LNCaP clone FGC (cell line): ENCODE measurements at regions not wholly inside any gene's neighbourhood (a gene's known extent, or its start where the extent isn't known, plus 50 kb on each side); places are given as distances from the start of the nearest gene placed in this dataset.
"Not testable (repeated sequence)": the region's sequence is repeated elsewhere in the genome, so short reads cannot be mapped to it uniquely, and the experiment has no call there.

Experiments
- DNase-seq: peaks from one replicate; pipeline ENCODE4 v3.0.0-alpha.2; 2011; ENCODE audit warnings: low read depth
- H3K4me3 ChIP-seq: 2 replicates; pipeline ENCODE4 v1.5.1; 2011; ENCODE audit warnings: mild to moderate bottlenecking, low read depth, low read length, control low read depth
- TF ChIP-seq, protein P1 (sequence below): IDR thresholded peaks from 2 replicates; pipeline ENCODE4 v1.5.1; 2012; ENCODE audit warnings: mild to moderate bottlenecking; ENCODE audit not compliant: control insufficient read depth, insufficient read depth; ENCODE audit errors: extremely low read depth

DNA sequence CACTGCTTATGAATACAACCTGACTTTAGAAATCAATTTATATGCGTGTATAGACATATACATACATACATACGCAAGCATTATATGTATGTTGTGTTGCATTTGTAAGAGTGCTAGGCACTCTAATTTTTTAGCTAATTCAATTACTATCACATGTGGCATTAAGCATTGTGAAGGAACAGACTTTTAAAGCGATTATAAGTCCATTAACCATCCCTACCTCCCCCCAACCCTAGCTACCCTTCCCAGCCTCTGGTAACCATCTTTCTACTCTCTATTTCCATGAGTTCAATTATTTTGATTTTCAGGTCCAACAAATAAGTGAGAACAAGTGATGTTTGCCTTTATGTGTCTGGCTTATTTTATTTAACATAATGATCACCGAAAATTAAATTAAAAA is 453.8 kb downstream of the DOK5 start:
- DNase-seq: no peak
- no peak overlapping the region for H3K4me3 ChIP-seq
- TF ChIP-seq, protein P1, sequence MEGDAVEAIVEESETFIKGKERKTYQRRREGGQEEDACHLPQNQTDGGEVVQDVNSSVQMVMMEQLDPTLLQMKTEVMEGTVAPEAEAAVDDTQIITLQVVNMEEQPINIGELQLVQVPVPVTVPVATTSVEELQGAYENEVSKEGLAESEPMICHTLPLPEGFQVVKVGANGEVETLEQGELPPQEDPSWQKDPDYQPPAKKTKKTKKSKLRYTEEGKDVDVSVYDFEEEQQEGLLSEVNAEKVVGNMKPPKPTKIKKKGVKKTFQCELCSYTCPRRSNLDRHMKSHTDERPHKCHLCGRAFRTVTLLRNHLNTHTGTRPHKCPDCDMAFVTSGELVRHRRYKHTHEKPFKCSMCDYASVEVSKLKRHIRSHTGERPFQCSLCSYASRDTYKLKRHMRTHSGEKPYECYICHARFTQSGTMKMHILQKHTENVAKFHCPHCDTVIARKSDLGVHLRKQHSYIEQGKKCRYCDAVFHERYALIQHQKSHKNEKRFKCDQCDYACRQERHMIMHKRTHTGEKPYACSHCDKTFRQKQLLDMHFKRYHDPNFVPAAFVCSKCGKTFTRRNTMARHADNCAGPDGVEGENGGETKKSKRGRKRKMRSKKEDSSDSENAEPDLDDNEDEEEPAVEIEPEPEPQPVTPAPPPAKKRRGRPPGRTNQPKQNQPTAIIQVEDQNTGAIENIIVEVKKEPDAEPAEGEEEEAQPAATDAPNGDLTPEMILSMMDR: no peak

DNA sequence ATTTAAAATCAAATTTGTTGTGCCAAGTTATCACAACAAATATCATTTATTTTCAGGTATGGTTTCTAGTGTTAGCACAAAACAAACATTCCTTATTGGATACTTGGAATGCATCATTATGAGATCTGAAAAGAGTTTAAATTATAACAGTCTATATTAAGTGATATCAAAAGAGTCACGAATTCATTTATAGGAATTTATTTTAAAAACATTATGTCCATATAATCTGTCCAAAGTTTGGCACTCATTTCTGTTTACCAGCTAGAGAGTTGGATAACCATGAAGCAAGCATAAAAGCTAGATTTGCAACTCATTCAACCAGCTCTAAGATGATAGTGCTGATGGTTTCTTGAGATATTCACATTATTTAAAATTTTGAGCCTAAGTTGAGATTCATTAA is 453.2 kb downstream of the DOK5 start:
- H3K4me3 ChIP-seq: no peak overlapping the region
- no peak for DNase-seq
- TF ChIP-seq, protein P1: no peak

DNA sequence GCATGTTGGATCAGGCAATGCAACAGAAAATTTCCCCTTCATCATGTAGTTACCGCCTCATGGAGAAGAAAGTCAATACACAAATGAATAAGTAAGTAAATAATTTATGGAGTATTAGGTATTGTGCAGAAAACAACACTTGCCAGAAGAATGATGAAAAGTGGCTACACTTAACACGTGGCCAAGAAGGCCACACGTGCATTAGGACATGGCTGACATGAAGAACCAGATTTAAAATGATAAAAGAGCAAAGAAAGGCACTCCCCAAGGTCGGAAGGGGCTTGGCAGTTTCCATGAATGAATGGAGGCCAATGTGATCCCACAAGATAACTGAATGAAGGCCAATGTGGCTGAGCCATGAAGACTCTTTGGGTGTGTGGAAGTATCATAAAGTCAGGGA is 447.2 kb downstream of the DOK5 start:
- TF ChIP-seq, protein P1: no peak
- DNase-seq: no peak
- H3K4me3 ChIP-seq: no peak overlapping the region

DNA sequence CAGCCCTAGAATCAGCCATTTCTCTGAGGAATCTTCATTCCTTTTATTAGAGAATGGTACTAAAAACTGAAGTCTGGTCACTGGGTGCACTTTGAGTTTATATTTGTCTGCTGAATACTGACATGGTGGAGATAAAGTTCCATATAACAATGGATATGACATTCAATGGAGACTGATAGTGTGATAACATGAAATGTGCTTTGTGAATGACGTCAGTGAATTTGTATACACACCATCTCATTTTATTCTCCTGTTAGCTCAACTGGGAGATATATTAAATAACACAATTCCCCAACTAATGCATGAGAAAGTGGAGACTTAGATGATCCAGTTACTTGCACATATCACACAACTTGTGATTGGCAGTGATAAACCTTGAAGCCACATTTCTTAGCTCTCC is 446.7 kb downstream of the DOK5 start:
- TF ChIP-seq, protein P1: no peak
- H3K4me3 ChIP-seq: no peak overlapping the region
- no peak for DNase-seq

DNA sequence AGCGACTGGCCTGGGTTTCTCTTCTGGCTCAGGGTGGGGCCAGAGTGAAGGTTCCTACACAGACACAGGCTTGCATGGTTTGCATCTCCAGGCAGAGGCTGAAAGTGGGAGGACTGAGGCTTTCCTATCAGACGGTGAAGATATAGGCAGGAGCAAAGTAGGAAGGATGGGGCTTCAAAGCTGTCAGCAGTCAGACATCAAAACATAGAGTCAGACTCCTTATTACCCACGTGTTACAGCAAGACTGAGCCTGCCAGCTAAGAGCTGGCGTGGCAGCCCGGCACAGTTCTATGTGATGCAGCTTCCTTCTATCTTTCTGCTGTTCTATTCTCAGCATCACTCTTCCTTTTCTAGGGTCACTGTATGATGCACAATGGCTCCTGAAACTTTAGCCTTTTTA is 445.1 kb downstream of the DOK5 start:
- TF ChIP-seq, protein P1: no peak
- H3K4me3 ChIP-seq: no peak overlapping the region
- no peak for DNase-seq

DNA sequence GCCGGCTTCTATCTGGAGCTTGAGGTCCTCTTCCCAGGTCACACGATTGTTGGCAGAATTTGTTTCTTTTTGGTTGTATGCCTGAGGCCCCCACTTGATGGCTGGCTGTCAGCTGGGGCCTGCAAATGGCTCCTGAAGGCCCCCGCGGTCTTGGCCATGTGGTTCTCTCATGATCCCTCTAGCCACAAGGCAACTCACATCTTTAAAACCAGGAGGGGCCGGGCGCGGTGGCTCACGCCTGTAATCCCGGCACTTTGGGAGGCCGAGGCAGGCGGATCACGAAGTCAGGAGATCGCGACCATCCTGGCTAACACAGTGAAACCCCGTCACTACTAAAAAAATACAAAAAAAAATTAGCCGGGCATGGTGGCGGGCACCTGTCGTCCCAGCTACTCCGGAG is 443.6 kb downstream of the DOK5 start:
- not testable (repeated sequence) for DNase-seq, H3K4me3 ChIP-seq

DNA sequence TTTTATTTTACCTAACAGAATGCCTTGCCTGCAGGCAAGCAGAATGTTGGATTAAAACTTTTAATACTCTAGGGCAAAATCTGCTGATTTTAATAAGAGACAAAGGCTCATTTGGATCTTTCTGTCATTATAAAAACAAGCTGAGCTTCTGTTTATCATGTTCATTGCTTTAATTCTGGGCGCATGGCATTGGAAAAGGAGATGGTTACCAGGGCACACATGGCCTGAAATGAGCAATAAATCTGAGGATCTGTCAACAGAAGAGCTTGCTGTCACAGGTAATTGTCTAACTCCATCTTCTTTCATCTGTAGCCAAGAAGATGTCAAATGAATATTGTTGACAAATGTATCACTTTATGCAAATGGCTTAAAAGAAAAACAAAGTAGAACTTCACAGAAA is 439.6 kb downstream of the DOK5 start:
- no peak overlapping the region for H3K4me3 ChIP-seq
- DNase-seq: no peak
- TF ChIP-seq, protein P1: no peak

DNA sequence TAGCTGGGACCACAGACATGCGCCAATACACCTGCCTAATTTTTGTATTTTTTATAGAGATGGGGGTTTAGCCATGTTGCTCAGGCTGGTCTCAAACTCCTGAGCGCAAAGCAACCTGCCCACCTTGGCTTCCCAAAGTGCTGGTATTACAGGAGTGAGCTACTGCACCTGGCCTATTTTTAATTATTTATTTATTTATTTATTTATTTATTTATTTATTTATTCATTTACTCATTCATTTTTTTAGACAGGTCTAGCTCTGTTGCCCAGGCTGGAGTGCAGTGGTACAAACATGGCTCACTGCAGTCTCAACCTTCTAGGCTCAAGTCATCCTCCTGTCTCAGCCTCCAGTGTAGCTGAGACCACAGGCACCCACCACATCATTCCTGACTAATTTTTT is 434.3 kb downstream of the DOK5 start:
- H3K4me3 ChIP-seq: no peak overlapping the region
- no peak for DNase-seq
- TF ChIP-seq, protein P1: no peak

DNA sequence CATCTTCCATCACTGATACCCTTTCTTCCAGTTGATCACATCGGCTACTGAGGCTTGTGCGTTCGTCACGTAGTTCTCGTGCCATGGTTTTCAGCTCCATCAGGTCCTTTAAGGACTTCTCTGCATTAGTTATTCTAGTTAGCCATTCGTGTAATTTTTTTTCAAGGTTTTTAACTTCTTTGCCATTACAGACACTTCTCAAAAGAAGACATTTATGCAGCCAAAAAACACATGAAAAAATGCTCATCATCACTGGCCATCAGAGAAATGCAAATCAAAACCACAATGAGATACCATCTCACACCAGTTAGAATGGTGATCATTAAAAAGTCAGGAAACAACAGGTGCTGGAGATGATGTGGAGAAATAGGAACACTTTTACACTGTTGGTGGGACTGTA is 430.7 kb downstream of the DOK5 start:
- not testable (repeated sequence) for H3K4me3 ChIP-seq, DNase-seq
